ENCODE measurements at regions not wholly inside any gene's neighbourhood (a gene's known extent, or its start where the extent isn't known, plus 50 kb on each side); places are given as distances from the start of the nearest gene placed in this dataset.

DNA sequence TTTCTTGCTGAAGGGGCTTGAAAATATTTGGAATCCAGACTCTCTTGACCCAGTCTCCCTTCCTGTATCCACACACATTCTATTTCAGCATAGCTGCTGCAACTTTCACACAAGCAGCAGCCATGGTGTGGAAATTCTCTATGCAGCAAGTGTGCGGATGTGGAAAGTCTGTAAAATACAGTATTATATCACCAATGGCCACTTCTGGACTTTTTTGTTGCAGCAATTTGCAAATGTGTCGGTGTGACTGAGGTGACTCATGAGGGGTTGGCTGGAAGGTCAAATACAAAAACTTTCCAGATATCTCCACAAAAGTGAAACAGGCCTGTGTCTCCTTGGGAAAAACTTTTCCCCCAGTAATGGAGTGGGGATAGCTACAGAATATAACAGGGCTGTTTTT lies 299.3 kb upstream of the GYPC start:
- TF ChIP-seq EP300 (IDR thresholded peaks at IDR 0.05): no peak
- TF ChIP-seq POLR2AphosphoS5 (IDR thresholded peaks at IDR 0.05): no peak
- TF ChIP-seq, protein P1, sequence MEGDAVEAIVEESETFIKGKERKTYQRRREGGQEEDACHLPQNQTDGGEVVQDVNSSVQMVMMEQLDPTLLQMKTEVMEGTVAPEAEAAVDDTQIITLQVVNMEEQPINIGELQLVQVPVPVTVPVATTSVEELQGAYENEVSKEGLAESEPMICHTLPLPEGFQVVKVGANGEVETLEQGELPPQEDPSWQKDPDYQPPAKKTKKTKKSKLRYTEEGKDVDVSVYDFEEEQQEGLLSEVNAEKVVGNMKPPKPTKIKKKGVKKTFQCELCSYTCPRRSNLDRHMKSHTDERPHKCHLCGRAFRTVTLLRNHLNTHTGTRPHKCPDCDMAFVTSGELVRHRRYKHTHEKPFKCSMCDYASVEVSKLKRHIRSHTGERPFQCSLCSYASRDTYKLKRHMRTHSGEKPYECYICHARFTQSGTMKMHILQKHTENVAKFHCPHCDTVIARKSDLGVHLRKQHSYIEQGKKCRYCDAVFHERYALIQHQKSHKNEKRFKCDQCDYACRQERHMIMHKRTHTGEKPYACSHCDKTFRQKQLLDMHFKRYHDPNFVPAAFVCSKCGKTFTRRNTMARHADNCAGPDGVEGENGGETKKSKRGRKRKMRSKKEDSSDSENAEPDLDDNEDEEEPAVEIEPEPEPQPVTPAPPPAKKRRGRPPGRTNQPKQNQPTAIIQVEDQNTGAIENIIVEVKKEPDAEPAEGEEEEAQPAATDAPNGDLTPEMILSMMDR (IDR thresholded peaks at IDR 0.05): no peak
- no peak for TF ChIP-seq POLR2A (IDR thresholded peaks at IDR 0.05)

Measured in stomach (tissue), 4 donors.